ENCODE measurements at regions not wholly inside any gene's neighbourhood (a gene's known extent, or its start where the extent isn't known, plus 50 kb on each side); places are given as distances from the start of the nearest gene placed in this dataset.

DNA sequence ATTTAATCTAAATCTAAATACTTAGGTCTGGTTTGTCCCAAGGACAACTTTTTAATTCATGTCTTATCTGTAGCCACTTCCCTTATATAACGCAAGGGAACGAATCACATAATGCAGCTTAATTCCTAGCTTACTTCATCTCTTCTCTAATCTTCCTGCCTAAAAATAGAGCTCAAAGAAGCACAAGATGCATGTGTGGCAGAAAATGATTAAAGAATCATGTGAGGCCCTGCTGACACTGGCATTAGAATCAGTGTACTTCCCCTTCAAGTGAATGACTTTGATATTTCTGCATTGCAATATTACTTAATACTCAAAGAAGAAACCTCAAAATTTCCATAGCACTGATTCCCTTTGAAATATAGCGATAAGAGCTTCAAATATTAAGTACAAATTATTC lies 317.9 kb upstream of the FTMT start (continued):
- TF ChIP-seq, protein P1, sequence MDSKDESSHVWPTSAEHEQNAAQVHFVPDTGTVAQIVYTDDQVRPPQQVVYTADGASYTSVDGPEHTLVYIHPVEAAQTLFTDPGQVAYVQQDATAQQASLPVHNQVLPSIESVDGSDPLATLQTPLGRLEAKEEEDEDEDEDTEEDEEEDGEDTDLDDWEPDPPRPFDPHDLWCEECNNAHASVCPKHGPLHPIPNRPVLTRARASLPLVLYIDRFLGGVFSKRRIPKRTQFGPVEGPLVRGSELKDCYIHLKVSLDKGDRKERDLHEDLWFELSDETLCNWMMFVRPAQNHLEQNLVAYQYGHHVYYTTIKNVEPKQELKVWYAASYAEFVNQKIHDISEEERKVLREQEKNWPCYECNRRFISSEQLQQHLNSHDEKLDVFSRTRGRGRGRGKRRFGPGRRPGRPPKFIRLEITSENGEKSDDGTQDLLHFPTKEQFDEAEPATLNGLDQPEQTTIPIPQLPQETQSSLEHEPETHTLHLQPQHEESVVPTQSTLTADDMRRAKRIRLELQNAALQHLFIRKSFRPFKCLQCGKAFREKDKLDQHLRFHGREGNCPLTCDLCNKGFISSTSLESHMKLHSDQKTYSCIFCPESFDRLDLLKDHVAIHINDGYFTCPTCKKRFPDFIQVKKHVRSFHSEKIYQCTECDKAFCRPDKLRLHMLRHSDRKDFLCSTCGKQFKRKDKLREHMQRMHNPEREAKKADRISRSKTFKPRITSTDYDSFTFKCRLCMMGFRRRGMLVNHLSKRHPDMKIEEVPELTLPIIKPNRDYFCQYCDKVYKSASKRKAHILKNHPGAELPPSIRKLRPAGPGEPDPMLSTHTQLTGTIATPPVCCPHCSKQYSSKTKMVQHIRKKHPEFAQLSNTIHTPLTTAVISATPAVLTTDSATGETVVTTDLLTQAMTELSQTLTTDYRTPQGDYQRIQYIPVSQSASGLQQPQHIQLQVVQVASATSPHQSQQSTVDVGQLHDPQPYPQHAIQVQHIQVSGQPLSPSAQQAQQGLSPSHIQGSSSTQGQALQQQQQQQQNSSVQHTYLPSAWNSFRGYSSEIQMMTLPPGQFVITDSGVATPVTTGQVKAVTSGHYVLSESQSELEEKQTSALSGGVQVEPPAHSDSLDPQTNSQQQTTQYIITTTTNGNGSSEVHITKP (tag by site-specific recombination; IDR thresholded peaks at IDR 0.05): no peak
- no peak for TF ChIP-seq ZNF138 (tag by site-specific recombination; IDR thresholded peaks at IDR 0.05; ENCODE audit: borderline replicate concordance)
- no peak for TF ChIP-seq ZNF394 (tag by site-specific recombination; IDR thresholded peaks at IDR 0.05; ENCODE audit: borderline replicate concordance)

DNA sequence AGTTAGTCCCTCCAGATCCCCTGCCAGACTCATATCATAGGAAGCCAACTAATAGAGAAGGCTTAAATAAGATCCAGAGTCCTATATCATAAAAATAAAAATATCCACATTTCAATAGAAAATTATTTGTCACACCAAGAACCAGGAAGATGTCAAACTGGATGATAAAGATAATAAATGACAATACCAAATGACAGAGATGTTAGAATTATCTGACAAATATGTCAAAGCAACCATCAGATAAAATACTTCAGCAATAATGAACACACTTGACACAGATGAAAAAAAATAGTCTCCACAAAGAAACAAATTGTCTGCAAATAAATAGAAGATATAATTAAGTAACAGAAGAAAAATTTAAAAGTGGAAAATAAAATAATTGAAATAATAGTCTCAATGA lies 300.7 kb upstream of the FTMT start:
- no peaks in the 10 kb centered on the region for H3K4me1 ChIP-seq (ENCODE audit: control insufficient read depth, insufficient read depth, low read length)
- CTCF ChIA-PET: interaction anchor here (0.6 kb wide), 1 partner anchor 116 kb away, joined by 3 read pairs; no protein-coding TSS in a partner anchor
- TF ChIP-seq, protein P2, sequence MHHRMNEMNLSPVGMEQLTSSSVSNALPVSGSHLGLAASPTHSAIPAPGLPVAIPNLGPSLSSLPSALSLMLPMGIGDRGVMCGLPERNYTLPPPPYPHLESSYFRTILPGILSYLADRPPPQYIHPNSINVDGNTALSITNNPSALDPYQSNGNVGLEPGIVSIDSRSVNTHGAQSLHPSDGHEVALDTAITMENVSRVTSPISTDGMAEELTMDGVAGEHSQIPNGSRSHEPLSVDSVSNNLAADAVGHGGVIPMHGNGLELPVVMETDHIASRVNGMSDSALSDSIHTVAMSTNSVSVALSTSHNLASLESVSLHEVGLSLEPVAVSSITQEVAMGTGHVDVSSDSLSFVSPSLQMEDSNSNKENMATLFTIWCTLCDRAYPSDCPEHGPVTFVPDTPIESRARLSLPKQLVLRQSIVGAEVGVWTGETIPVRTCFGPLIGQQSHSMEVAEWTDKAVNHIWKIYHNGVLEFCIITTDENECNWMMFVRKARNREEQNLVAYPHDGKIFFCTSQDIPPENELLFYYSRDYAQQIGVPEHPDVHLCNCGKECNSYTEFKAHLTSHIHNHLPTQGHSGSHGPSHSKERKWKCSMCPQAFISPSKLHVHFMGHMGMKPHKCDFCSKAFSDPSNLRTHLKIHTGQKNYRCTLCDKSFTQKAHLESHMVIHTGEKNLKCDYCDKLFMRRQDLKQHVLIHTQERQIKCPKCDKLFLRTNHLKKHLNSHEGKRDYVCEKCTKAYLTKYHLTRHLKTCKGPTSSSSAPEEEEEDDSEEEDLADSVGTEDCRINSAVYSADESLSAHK (tag by site-specific recombination; IDR thresholded peaks at IDR 0.05): no peak
- TF ChIP-seq ZNF133 (tag by site-specific recombination; IDR thresholded peaks at IDR 0.05) (no peak), ZNF211 (tag by site-specific recombination; IDR thresholded peaks at IDR 0.05; ENCODE audit: low read depth) (no peak), ZNF19 (tag by site-specific recombination; IDR thresholded peaks at IDR 0.05; ENCODE audit: low read depth) (no peak), ZNF768 (tag by site-specific recombination; IDR thresholded peaks at IDR 0.05) (no peak), MYNN (tag by site-specific recombination; IDR thresholded peaks at IDR 0.05; ENCODE audit: borderline replicate concordance) (no peak), ZNF670 (tag by site-specific recombination; IDR thresholded peaks at IDR 0.05; ENCODE audit: low read depth) (no peak), ZFP3 (tag by site-specific recombination; IDR thresholded peaks at IDR 0.05; ENCODE audit: low read depth) (no peak), MZF1 (tag by site-specific recombination; IDR thresholded peaks at IDR 0.05; ENCODE audit: borderline replicate concordance) (no peak), ZNF24 (tag by site-specific recombination; IDR thresholded peaks at IDR 0.05) (no peak), ZNF585B (tag by site-specific recombination; IDR thresholded peaks at IDR 0.05) (no peak), ZNF239 (tag by site-specific recombination; IDR thresholded peaks at IDR 0.05) (no peak), ZNF341 (tag by site-specific recombination; IDR thresholded peaks at IDR 0.05; ENCODE audit: low read depth) (no peak)
- TF ChIP-seq, protein P3, sequence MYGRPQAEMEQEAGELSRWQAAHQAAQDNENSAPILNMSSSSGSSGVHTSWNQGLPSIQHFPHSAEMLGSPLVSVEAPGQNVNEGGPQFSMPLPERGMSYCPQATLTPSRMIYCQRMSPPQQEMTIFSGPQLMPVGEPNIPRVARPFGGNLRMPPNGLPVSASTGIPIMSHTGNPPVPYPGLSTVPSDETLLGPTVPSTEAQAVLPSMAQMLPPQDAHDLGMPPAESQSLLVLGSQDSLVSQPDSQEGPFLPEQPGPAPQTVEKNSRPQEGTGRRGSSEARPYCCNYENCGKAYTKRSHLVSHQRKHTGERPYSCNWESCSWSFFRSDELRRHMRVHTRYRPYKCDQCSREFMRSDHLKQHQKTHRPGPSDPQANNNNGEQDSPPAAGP (tag by site-specific recombination; IDR thresholded peaks at IDR 0.05): no peak
- TF ChIP-seq, protein P4, sequence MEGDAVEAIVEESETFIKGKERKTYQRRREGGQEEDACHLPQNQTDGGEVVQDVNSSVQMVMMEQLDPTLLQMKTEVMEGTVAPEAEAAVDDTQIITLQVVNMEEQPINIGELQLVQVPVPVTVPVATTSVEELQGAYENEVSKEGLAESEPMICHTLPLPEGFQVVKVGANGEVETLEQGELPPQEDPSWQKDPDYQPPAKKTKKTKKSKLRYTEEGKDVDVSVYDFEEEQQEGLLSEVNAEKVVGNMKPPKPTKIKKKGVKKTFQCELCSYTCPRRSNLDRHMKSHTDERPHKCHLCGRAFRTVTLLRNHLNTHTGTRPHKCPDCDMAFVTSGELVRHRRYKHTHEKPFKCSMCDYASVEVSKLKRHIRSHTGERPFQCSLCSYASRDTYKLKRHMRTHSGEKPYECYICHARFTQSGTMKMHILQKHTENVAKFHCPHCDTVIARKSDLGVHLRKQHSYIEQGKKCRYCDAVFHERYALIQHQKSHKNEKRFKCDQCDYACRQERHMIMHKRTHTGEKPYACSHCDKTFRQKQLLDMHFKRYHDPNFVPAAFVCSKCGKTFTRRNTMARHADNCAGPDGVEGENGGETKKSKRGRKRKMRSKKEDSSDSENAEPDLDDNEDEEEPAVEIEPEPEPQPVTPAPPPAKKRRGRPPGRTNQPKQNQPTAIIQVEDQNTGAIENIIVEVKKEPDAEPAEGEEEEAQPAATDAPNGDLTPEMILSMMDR (tag by site-specific recombination; IDR thresholded peaks at IDR 0.05): no peak
- no peak overlapping the region for H3K4me3 ChIP-seq (ENCODE audit: low read depth, low read length)
- H3K9me3 ChIP-seq (ENCODE audit: control insufficient read depth, insufficient read depth, low read depth, low read length): no peaks in the 10 kb centered on the region
- POLR2A ChIA-PET: no interaction called here
- H3K27ac ChIP-seq (ENCODE audit: extremely low read depth, low read depth, low read length): no peak overlapping the region
- H3K36me3 ChIP-seq (ENCODE audit: control insufficient read depth in 2 of 2, insufficient read depth in 1 of 2, low read length in 2 of 2): no peaks in the 10 kb centered on the region
